GM23248 (cell line): ENCODE measurements at regions not wholly inside any gene's neighbourhood (a gene's known extent, or its start where the extent isn't known, plus 50 kb on each side); places are given as distances from the start of the nearest gene placed in this dataset.
A peak's percentile ranks its signal among the peaks of the same experiment; 100 is the strongest.

ENCODE experiments used
- DNase-seq: peaks from one replicate; pipeline ENCODE4 v3.0.0-alpha.2; 2015
- H2AFZ ChIP-seq: fragments of 200-600 bp; sonication (generic); 2 replicates; pipeline ENCODE4 v1.6.1; 2016; ENCODE audit warnings: antibody characterized with exemption
- H3F3A ChIP-seq: fragments of 200-600 bp; sonication (generic); 2 replicates; pipeline ENCODE4 v1.6.1; 2016; ENCODE audit warnings: mild to moderate bottlenecking, antibody characterized with exemption, mixed run types; ENCODE audit not compliant: insufficient read depth
- H3K27ac ChIP-seq: fragments of 200-600 bp; sonication (generic); 2 replicates; pipeline ENCODE4 v1.5.1; 2016; ENCODE audit warnings: mild to moderate bottlenecking
- H3K27me3 ChIP-seq: fragments of 200-600 bp; sonication (generic); replicated peaks from 2 replicates; pipeline ENCODE4 v1.6.1; 2016; ENCODE audit warnings: mild to moderate bottlenecking; ENCODE audit not compliant: insufficient read depth
- H3K36me3 ChIP-seq: fragments of 200-600 bp; sonication (generic); 2 replicates; pipeline ENCODE4 v1.6.1; 2016; ENCODE audit warnings: low read depth, mild to moderate bottlenecking
- H3K4me1 ChIP-seq: fragments of 200-600 bp; sonication (generic); 2 replicates; pipeline ENCODE4 v1.6.1; 2016; ENCODE audit warnings: mild to moderate bottlenecking; ENCODE audit not compliant: insufficient read depth
- H3K4me2 ChIP-seq: fragments of 200-600 bp; sonication (generic); one replicate; pipeline ENCODE4 v1.6.1; 2016; ENCODE audit warnings: mild to moderate bottlenecking; ENCODE audit not compliant: unreplicated experiment
- H3K4me3 ChIP-seq: fragments of 200-600 bp; sonication (generic); 2 replicates; pipeline ENCODE4 v1.5.1; 2016; ENCODE audit warnings: mild to moderate bottlenecking
- H3K79me2 ChIP-seq: fragments of 200-600 bp; sonication (generic); 2 replicates; pipeline ENCODE4 v1.6.1; 2016; ENCODE audit warnings: mild to moderate bottlenecking; ENCODE audit not compliant: insufficient read depth
- H3K9ac ChIP-seq: fragments of 200-600 bp; sonication (generic); 2 replicates; pipeline ENCODE4 v1.6.1; 2016; ENCODE audit warnings: mild to moderate bottlenecking
- H3K9me2 ChIP-seq: fragments of 200-600 bp; sonication (generic); 2 replicates; pipeline ENCODE4 v1.6.1; 2016; ENCODE audit warnings: mixed run types, mild to moderate bottlenecking, moderate library complexity; ENCODE audit not compliant: insufficient read depth
- H3K9me3 ChIP-seq: fragments of 200-600 bp; sonication (generic); one replicate; pipeline ENCODE4 v1.6.1; 2017; ENCODE audit warnings: low read depth
- H4K20me1 ChIP-seq: fragments of 200-600 bp; sonication (generic); 2 replicates; pipeline ENCODE4 v1.6.0; 2016; ENCODE audit not compliant: insufficient read depth
- EZH2 ChIP-seq: fragments of 200-600 bp; sonication (generic); IDR thresholded peaks from 2 replicates; pipeline ENCODE4 v1.6.1; 2018; ENCODE audit warnings: antibody characterized with exemption, mild to moderate bottlenecking; ENCODE audit not compliant: insufficient read depth, poor library complexity, severe bottlenecking
- EZH2phosphoT487 ChIP-seq: fragments of 200-600 bp; sonication (generic); IDR thresholded peaks from 2 replicates; pipeline ENCODE4 v1.6.1; 2018; ENCODE audit warnings: antibody characterized with exemption, moderate library complexity, mild to moderate bottlenecking, low read depth; ENCODE audit not compliant: insufficient read depth
- WGBS, 2 experiments: methylation state at CpG; one replicate each; pipeline ENCODE4 v1.1.6; 2015 to 2017; ENCODE audit warnings: low lambda C conversion rate in 2 of 2, low coverage in 1 of 2; ENCODE audit errors: missing lambda C conversion rate in 2 of 2; 5-methylcytosine and 5-hydroxymethylcytosine counted together
- in situ Hi-C: fragments of 300-500 bp; cut with MboI; formaldehyde crosslinking; loops from 2 replicates; pipeline ENCODE4 v1.15.0; 2020

DNA sequence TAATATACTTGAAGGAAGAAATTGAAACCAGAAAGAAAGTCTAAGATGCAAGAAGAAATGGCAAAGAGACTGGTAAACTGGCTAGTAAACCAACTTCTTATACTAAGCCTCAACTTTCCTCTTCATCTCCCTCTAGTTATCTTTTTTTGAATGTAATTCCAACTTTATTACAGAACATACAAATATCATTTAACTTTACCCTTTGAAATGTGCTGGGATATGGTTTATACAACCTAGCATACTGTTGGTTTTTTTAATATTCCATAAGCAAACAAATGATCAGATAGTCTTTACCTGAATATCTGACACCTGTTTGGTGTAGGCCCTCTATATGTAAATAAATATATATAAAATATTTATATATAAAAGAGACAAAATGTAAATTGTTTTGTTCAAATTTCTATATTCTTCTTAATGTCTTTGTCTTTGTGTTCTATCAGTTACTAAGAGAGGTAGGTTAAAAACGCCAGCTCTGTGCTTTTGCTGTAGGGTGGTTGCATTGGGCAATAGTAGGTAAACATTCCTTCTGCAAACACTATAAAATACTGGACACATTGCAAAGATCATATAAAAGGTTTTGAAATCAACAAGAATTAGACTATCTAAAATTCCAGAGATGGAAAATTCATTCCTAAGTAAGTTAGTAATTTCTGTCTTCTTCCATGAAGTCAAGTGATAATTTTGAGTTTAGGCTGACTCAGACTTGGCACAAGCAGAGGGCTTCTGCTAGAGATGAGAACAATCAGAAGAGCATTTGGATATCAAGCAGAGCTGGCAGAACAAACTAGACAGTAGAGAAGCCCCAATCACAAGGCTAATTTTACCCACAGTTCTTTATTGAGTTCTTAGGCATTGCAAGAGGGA, 383.3 kb downstream of the RFC3 start:
- no peaks in the 10 kb centered on the region for H4K20me1 ChIP-seq
- H3K9me2 ChIP-seq = no peaks in the 10 kb centered on the region
- in situ Hi-C loops = no loop called here
- no peaks in the 10 kb centered on the region for H3K36me3 ChIP-seq
- H3K9me3 ChIP-seq = no peaks in the 10 kb centered on the region
- peak overlapping the region; percentile 47 for H2AFZ ChIP-seq
- TF ChIP-seq EZH2 (no peak), EZH2phosphoT487 (no peak)
- H3K79me2 ChIP-seq = no peaks in the 10 kb centered on the region
- peak overlapping the region; percentile 38 for H3K27ac ChIP-seq
- H3K4me3 ChIP-seq = no peak overlapping the region; the same call in 1 of the 2 replicates
- no peaks in the 10 kb centered on the region for H3K27me3 ChIP-seq
- H3K4me2 ChIP-seq = peak overlapping the region; percentile 62
- H3K9ac ChIP-seq = no peak overlapping the region
- 32 to 40% methylated on average over 1 of the region's 1 CpG for WGBS, 2 experiments
- peaks cover 25% of the 10 kb centered on the region for H3F3A ChIP-seq
- H3K4me1 ChIP-seq = peaks cover 28% of the 10 kb centered on the region
- peak; percentile 72 for DNase-seq

DNA sequence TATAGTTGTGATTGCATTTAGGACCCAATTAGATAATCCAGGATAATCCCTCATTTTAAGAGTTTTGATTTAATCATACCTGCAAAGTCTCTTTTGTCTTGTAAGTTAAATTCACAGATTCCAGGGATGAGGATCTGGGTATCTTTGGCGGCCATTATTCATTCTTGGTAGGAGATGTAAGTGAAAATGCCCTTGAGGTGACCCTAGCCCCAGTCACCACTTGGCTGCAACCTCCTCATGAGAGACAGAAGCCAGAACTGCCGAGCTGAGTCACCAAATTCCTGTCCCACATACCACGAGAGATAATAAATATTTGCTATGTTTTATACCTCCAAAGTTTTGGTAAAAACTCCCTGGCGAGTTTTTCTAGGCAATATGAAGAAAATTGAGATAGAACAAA, 389.4 kb downstream of the RFC3 start:
- 7 to 9% methylated on average over 4 of the region's 4 CpGs for WGBS, 2 experiments
- no peaks in the 10 kb centered on the region for H3K79me2 ChIP-seq
- peaks cover 25% of the 10 kb centered on the region for H3F3A ChIP-seq
- H3K27ac ChIP-seq = peak overlapping the region; percentile 73
- in situ Hi-C loops = no loop called here
- peaks cover 33% of the 10 kb centered on the region for H3K4me1 ChIP-seq
- TF ChIP-seq EZH2 = no peak
- no peak for TF ChIP-seq EZH2phosphoT487
- 0 out of 2 replicates have a peak overlapping the region, but pooled peaks have one; percentile 41 for H2AFZ ChIP-seq
- no peaks in the 10 kb centered on the region for H3K36me3 ChIP-seq
- H4K20me1 ChIP-seq = no peaks in the 10 kb centered on the region
- H3K9ac ChIP-seq = peak overlapping the region; percentile 23; the same call in 1 of the 2 replicates
- peaks cover 5% of the 10 kb centered on the region; the same call in 1 of the 2 replicates for H3K9me2 ChIP-seq
- H3K9me3 ChIP-seq = no peaks in the 10 kb centered on the region
- peak overlapping the region; percentile 42; the same call in 1 of the 2 replicates for H3K4me3 ChIP-seq
- peak overlapping the region; percentile 50 for H3K4me2 ChIP-seq
- DNase-seq = peak; percentile 91
- H3K27me3 ChIP-seq = no peaks in the 10 kb centered on the region

DNA sequence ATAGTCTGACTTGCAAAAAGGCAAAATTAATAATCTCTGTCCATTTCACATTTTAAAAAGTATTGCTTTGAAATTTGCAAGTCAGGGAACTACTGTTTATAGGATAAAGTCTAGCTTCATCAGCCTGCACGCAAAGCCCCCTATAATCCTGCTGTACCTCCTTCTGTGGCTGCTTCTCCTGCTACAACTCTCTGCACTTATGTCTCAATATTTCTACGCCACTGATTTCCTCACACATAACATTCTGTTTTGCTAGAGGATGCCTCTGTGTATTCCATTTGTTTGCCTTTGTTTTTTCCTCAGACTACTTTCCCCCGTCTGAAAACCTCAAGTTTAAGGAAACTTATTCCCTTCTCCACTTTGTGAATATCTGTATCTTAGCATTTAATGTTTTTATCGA, 389.9 kb downstream of the RFC3 start:
- Histone ChIP-seq H3K27ac (peak overlapping the region; percentile 73), H3K9me2 (peaks cover 5% of the 10 kb centered on the region; the same call in 1 of the 2 replicates), H3F3A (peaks cover 21% of the 10 kb centered on the region), H3K4me3 (peak overlapping the region; percentile 20; the same call in 1 of the 2 replicates), H3K9me3 (no peaks in the 10 kb centered on the region), H4K20me1 (no peaks in the 10 kb centered on the region), H3K4me1 (peaks cover 28% of the 10 kb centered on the region), H2AFZ (no peak overlapping the region; the same call in 1 of the 2 replicates), H3K4me2 (peak overlapping the region; percentile 50), H3K27me3 (no peaks in the 10 kb centered on the region), H3K9ac (peak overlapping the region; percentile 23), H3K36me3 (no peaks in the 10 kb centered on the region), H3K79me2 (no peaks in the 10 kb centered on the region)
- TF ChIP-seq EZH2phosphoT487 = no peak
- no peak for TF ChIP-seq EZH2
- peak; percentile 46 for DNase-seq
- in situ Hi-C loops = no loop called here
- WGBS, 2 experiments = 51 to 56% methylated on average over 4 of the region's 4 CpGs

DNA sequence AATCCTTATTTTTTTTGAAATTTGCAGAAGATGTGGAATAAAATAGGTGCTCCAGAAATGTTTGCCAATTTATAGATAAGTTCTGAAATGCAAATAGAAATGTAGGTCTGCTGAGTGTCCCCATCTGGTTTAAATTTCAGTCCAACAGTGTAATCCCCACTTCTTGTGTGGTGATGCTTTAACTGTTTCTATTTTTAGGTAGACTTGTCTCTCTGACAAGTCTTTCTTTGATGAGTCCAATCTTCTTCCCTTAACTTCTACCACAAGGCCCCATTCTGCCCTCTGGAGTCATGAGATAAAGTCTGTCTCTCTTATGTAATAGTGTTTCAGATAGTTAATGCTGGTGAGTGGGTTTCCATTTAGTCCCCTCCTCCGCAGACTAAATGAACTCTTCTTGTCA, 390.4 kb downstream of the RFC3 start:
- Histone ChIP-seq H3K9ac (peak overlapping the region; percentile 23), H3K9me2 (peaks cover 5% of the 10 kb centered on the region; the same call in 1 of the 2 replicates), H3K27ac (peak overlapping the region; percentile 73), H2AFZ (peak overlapping the region; percentile 43; the same call in 1 of the 2 replicates), H3K4me1 (peaks cover 26% of the 10 kb centered on the region), H3K4me2 (peak overlapping the region; percentile 50), H3K9me3 (no peaks in the 10 kb centered on the region), H3K27me3 (no peaks in the 10 kb centered on the region), H3K36me3 (no peaks in the 10 kb centered on the region), H4K20me1 (no peaks in the 10 kb centered on the region), H3K79me2 (no peaks in the 10 kb centered on the region), H3F3A (peaks cover 21% of the 10 kb centered on the region), H3K4me3 (no peak overlapping the region)
- peak; percentile 59 for DNase-seq
- no peak for TF ChIP-seq EZH2
- TF ChIP-seq EZH2phosphoT487 = no peak
- 100% methylated on average over 1 of the region's 1 CpG for WGBS, 2 experiments
- in situ Hi-C loops = no loop called here
